Ishikawa (cell line): ENCODE measurements at regions not wholly inside any gene's neighbourhood (a gene's known extent, or its start where the extent isn't known, plus 50 kb on each side); places are given as distances from the start of the nearest gene placed in this dataset.

Experiments
- CEBPB ChIP-seq: IDR thresholded peaks from 2 replicates; pipeline ENCODE4 v1.6.1; 2012
- CREB1 ChIP-seq: IDR thresholded peaks from 2 replicates; pipeline ENCODE4 v1.6.1; 2012; ENCODE audit warnings: low read depth
- EGR1 ChIP-seq: IDR thresholded peaks from 2 replicates; pipeline ENCODE4 v1.6.1; 2012
- EP300 ChIP-seq: IDR thresholded peaks from 2 replicates; pipeline ENCODE4 v1.6.1; 2012; ENCODE audit warnings: borderline replicate concordance
- FOXM1 ChIP-seq: IDR thresholded peaks from 2 replicates; pipeline ENCODE4 v1.6.1; 2012; ENCODE audit warnings: low read depth, borderline replicate concordance
- MAX ChIP-seq: IDR thresholded peaks from 2 replicates; pipeline ENCODE4 v1.6.1; 2012
- NFIC ChIP-seq: IDR thresholded peaks from 2 replicates; pipeline ENCODE4 v1.6.1; 2012
- RAD21 ChIP-seq: IDR thresholded peaks from 2 replicates; pipeline ENCODE4 v1.6.1; 2012; ENCODE audit warnings: low read depth
- REST ChIP-seq: IDR thresholded peaks from 2 replicates; pipeline ENCODE4 v1.6.1; 2012; ENCODE audit warnings: low read depth, mild to moderate bottlenecking
- TAF1 ChIP-seq: IDR thresholded peaks from 2 replicates; pipeline ENCODE4 v1.6.1; 2012; ENCODE audit warnings: low read depth, mild to moderate bottlenecking
- TCF12 ChIP-seq: IDR thresholded peaks from 2 replicates; pipeline ENCODE4 v1.6.1; 2012; ENCODE audit warnings: low read depth
- TEAD4 ChIP-seq: IDR thresholded peaks from 2 replicates; pipeline ENCODE4 v1.6.1; 2012
- USF1 ChIP-seq: IDR thresholded peaks from 2 replicates; pipeline ENCODE4 v1.6.1; 2012
- YY1 ChIP-seq: IDR thresholded peaks from 2 replicates; pipeline ENCODE4 v1.6.1; 2012; ENCODE audit warnings: low read depth
- ZBTB7A ChIP-seq: IDR thresholded peaks from 2 replicates; pipeline ENCODE4 v1.6.1; 2012; ENCODE audit warnings: low read depth

GRCh38 chrX:109782994-109783700 lies 50.1 kb upstream of the ACSL4 start:
- no peak for TF ChIP-seq MAX
- no peak for TF ChIP-seq TEAD4

GRCh38 chrX:109783701-109784079 lies 50.6 kb upstream of the ACSL4 start:
- TF ChIP-seq CREB1 (no peak), YY1 (no peak)

GRCh38 chrX:109785053-109785452 lies 52.0 kb upstream of the ACSL4 start:
- no peak for TF ChIP-seq NFIC
- no peak for TF ChIP-seq TCF12
- TF ChIP-seq FOXM1, result no peak
- no peak for TF ChIP-seq ZBTB7A
- no peak for TF ChIP-seq TAF1
- no peak for TF ChIP-seq USF1
- TF ChIP-seq YY1, result no peak

- TF ChIP-seq CREB1 (no peak), USF1 (no peak), REST (no peak), YY1 (no peak), MAX (no peak), EP300 (no peak), FOXM1 (no peak), TAF1 (no peak), TEAD4 (no peak), ZBTB7A (no peak), RAD21 (no peak), NFIC (no peak), TCF12 (no peak), CEBPB (no peak), EGR1 (no peak)
Observed at GRCh38 chrX:109793191-109793590, 60.1 kb upstream of the ACSL4 start.

- no peak for TF ChIP-seq TCF12
Observed at GRCh38 chrX:109795682-109796081, 62.6 kb upstream of the ACSL4 start.

- no peak for TF ChIP-seq REST
- no peak for TF ChIP-seq USF1
- TF ChIP-seq TCF12, result no peak
- TF ChIP-seq CREB1, result no peak
- no peak for TF ChIP-seq CEBPB
- no peak for TF ChIP-seq NFIC
- no peak for TF ChIP-seq YY1
- TF ChIP-seq RAD21, result no peak
- TF ChIP-seq MAX, result no peak
- TF ChIP-seq ZBTB7A, result no peak
- TF ChIP-seq TAF1, result no peak
Observed at GRCh38 chrX:109797311-109797975, 64.4 kb upstream of the ACSL4 start.
